GM21515 (cell line): ENCODE measurements at regions not wholly inside any gene's neighbourhood (a gene's known extent, or its start where the extent isn't known, plus 50 kb on each side); places are given as distances from the start of the nearest gene placed in this dataset.
"Not testable (repeated sequence)": the region's sequence is repeated elsewhere in the genome, so short reads cannot be mapped to it uniquely, and the experiment has no call there.

Experiments used
- ATAC-seq: cut with Tn5 transposase; IDR thresholded peaks from one replicate; pipeline ENCODE4 v1.9.1; 2021; ENCODE audit not compliant: unreplicated experiment

- ATAC-seq: not testable (repeated sequence)
These were observed 474.3 kb upstream of the ADGRB3 start for GRCh38 chr6:68160812-68161211.

- ATAC-seq: no peak
These were observed 474.7 kb upstream of the ADGRB3 start for GRCh38 chr6:68160348-68160747.

GRCh38 chr6:68159433-68159832 lies 475.6 kb upstream of the ADGRB3 start:
- no peak for ATAC-seq

GRCh38 chr6:68158256-68158655 lies 476.8 kb upstream of the ADGRB3 start:
- ATAC-seq: no peak

GRCh38 chr6:68144667-68145066 lies 490.4 kb upstream of the ADGRB3 start:
- no peak for ATAC-seq

- no peak for ATAC-seq
These were observed 493.9 kb upstream of the ADGRB3 start for GRCh38 chr6:68141190-68141589.

- ATAC-seq: no peak
These were observed 496.0 kb upstream of the ADGRB3 start for GRCh38 chr6:68139130-68139529.

GRCh38 chr6:68134796-68135195 lies 500.3 kb upstream of the ADGRB3 start:
- no peak for ATAC-seq

GRCh38 chr6:68128211-68128610 lies 506.9 kb upstream of the ADGRB3 start:
- ATAC-seq: no peak

GRCh38 chr6:68127074-68127473 lies 508.0 kb upstream of the ADGRB3 start:
- peak; percentile 11 for ATAC-seq

- ATAC-seq: peak; percentile 93
These were observed 508.9 kb upstream of the ADGRB3 start for GRCh38 chr6:68126089-68126749.

GRCh38 chr6:68122975-68123374 lies 512.1 kb upstream of the ADGRB3 start:
- not testable (repeated sequence) for ATAC-seq

GRCh38 chr6:68122032-68122431 lies 513.0 kb upstream of the ADGRB3 start:
- no peak for ATAC-seq

- ATAC-seq: not testable (repeated sequence)
These were observed 514.1 kb upstream of the ADGRB3 start for GRCh38 chr6:68120954-68121353.

GRCh38 chr6:68114463-68115047 lies 520.5 kb upstream of the ADGRB3 start:
- ATAC-seq: no peak

GRCh38 chr6:68108233-68108835 lies 526.7 kb upstream of the ADGRB3 start:
- peak; percentile 81 for ATAC-seq

- ATAC-seq: peak; percentile 98
These were observed 541.0 kb upstream of the ADGRB3 start for GRCh38 chr6:68094070-68094469.

- ATAC-seq: peak; percentile 92
These were observed 547.5 kb upstream of the ADGRB3 start for GRCh38 chr6:68087399-68088133.

- ATAC-seq: no peak
These were observed 548.9 kb upstream of the ADGRB3 start for GRCh38 chr6:68086199-68086598.

GRCh38 chr6:68085599-68085998 lies 549.5 kb upstream of the ADGRB3 start:
- ATAC-seq: not testable (repeated sequence)

GRCh38 chr6:68082086-68082485 lies 553.0 kb upstream of the ADGRB3 start:
- ATAC-seq: no peak

GRCh38 chr6:68080074-68080473 lies 555.0 kb upstream of the ADGRB3 start:
- no peak for ATAC-seq
